HepG2 (cell line): ENCODE measurements at regions not wholly inside any gene's neighbourhood (a gene's known extent, or its start where the extent isn't known, plus 50 kb on each side); places are given as distances from the start of the nearest gene placed in this dataset.

ENCODE experiments used
- ATAC-seq: fragments of 200-7000 bp; cut with Tn5 transposase; 3 replicates; pipeline ENCODE4 v1.9.1; 2020; ENCODE audit warnings: mild to moderate bottlenecking, moderate library complexity
- BruUV-seq: library from RNA; stranded (reverse); fragments of 400-500 nt; replicated peaks from 2 replicates; lab custom pipeline; 2021; lab: Mats Ljungman, UMichigan
- CTCF ChIA-PET: fragments of 300-600 bp; formaldehyde crosslinking; extraction: SDS; loops from one replicate; lab custom pipeline; 2021; ENCODE audit warnings: low total read pairs, inconsistent platforms, low intra/inter-chr PET ratio; lab: Yijun Ruan, JAX
- POLR2A ChIA-PET: fragments of 350-600 bp; sonication (Branson Sonifier 250); formaldehyde crosslinking; loops from one replicate; lab custom pipeline; 2020; ENCODE audit warnings: antibody characterized with exemption, inconsistent platforms; lab: Yijun Ruan, JAX
- DNase-seq: peaks from one replicate; pipeline ENCODE4 v3.0.0-alpha.2; 2015; ENCODE audit warnings: low spot score
- FAIRE-seq: peaks from 3 replicates; lab custom pipeline; 2011; peaks lifted over from hg19 to GRCh38; lab: Jason Lieb, UNC
- H2AFZ ChIP-seq: one replicate; pipeline ENCODE4 v1.6.1; 2011; ENCODE audit warnings: low read length, inconsistent platforms
- H3K27ac ChIP-seq: fragments of 300-600 bp; 3 replicates; pipeline ENCODE4 v1.8.0; 2011; ENCODE audit warnings: mixed run types, mild to moderate bottlenecking, mixed read lengths, low read length, inconsistent platforms; ENCODE audit not compliant: insufficient read depth; ENCODE audit errors: extremely low read length
- H3K27me3 ChIP-seq, 2 experiments: fragments of 200-600 bp in 1 of 2; 2 replicates in 1 of 2; 3 replicates in 1 of 2; pipeline versions ENCODE4 v1.6.0 to v1.8.0; 2011; ENCODE audit warnings: low read length in 2 of 2, mild to moderate bottlenecking in 2 of 2, moderate library complexity in 2 of 2, inconsistent platforms in 1 of 2; ENCODE audit not compliant: insufficient read depth in 2 of 2, control insufficient read depth in 1 of 2
- H3K36me3 ChIP-seq, 2 experiments: fragments of 200-600 bp in 1 of 2; replicated peaks in 1 of 2; 2 replicates in 1 of 2; 3 replicates in 1 of 2; pipeline versions ENCODE4 v1.5.1 to v1.8.0; 2011; ENCODE audit warnings: low read length in 2 of 2, inconsistent platforms in 1 of 2; ENCODE audit not compliant: insufficient read depth in 2 of 2, control insufficient read depth in 1 of 2
- H3K4me1 ChIP-seq: 2 replicates; pipeline ENCODE4 v1.5.1; 2012; ENCODE audit warnings: low read length, inconsistent platforms; ENCODE audit not compliant: insufficient read depth
- H3K4me2 ChIP-seq: 2 replicates; pipeline ENCODE4 v1.6.0; 2011; ENCODE audit warnings: low read depth, low read length, inconsistent platforms
- H3K4me3 ChIP-seq, 3 experiments: fragments of 200-600 bp in 1 of 3; sonication (generic), shearing (Covaris generic) in 1 of 3; replicated peaks in 1 of 3; 2 replicates each; pipeline ENCODE4 v1.5.1; 2011 to 2016; ENCODE audit warnings: low read length in 3 of 3, inconsistent platforms in 2 of 3, low read depth in 2 of 3, mild to moderate bottlenecking in 2 of 3, control low read depth in 1 of 3, mixed read lengths in 1 of 3; ENCODE audit not compliant: insufficient read depth in 1 of 3
- H3K79me2 ChIP-seq: one replicate; pipeline ENCODE4 v1.6.1; 2011; ENCODE audit warnings: low read length, inconsistent platforms; ENCODE audit not compliant: insufficient read depth
- H3K9ac ChIP-seq: 2 replicates; pipeline ENCODE4 v1.6.0; 2011; ENCODE audit warnings: mild to moderate bottlenecking, low read depth, low read length, inconsistent platforms; ENCODE audit not compliant: insufficient read depth
- H3K9me3 ChIP-seq: 2 replicates; pipeline ENCODE4 v1.5.1; 2012; ENCODE audit warnings: mild to moderate bottlenecking, low read length
- H4K20me1 ChIP-seq: 2 replicates; pipeline ENCODE4 v1.6.0; 2011; ENCODE audit warnings: inconsistent platforms, mild to moderate bottlenecking, low read length, moderate library complexity; ENCODE audit not compliant: insufficient read depth
- ATM ChIP-seq: fragments of 450-650 bp; IDR thresholded peaks from 2 replicates; pipeline ENCODE4 v1.7.1; 2017; ENCODE audit warnings: mild to moderate bottlenecking, borderline replicate concordance
- FOXK1 ChIP-seq: sonication (generic); formaldehyde crosslinking; IDR thresholded peaks from 2 replicates; pipeline ENCODE4 v1.4.0; 2020; ENCODE audit warnings: low read depth, missing genetic modification reagents, borderline replicate concordance
- YEATS2 ChIP-seq: sonication (generic); formaldehyde crosslinking; IDR thresholded peaks from 2 replicates; pipeline ENCODE4 v1.4.0; 2020; ENCODE audit warnings: missing genetic modification reagents, borderline replicate concordance
- ZMAT3 ChIP-seq: sonication (generic); formaldehyde crosslinking; conservative IDR thresholded peaks from 2 replicates; pipeline ENCODE4 v1.7.0; 2021; ENCODE audit warnings: missing genetic modification reagents
- ZNF343 ChIP-seq: sonication (generic); formaldehyde crosslinking; IDR thresholded peaks from 2 replicates; pipeline ENCODE4 v1.4.0; 2020; ENCODE audit warnings: mild to moderate bottlenecking, missing genetic modification reagents
- ZNF563 ChIP-seq: sonication (generic); formaldehyde crosslinking; IDR thresholded peaks from 2 replicates; pipeline ENCODE4 v1.8.0; 2022; ENCODE audit warnings: mild to moderate bottlenecking, moderate library complexity, missing genetic modification reagents
- ZNF619 ChIP-seq: sonication (generic); formaldehyde crosslinking; IDR thresholded peaks from 2 replicates; pipeline ENCODE4 v1.4.0; 2020; ENCODE audit warnings: mild to moderate bottlenecking, missing genetic modification reagents
- WGBS: methylation state at CpG from one replicate; pipeline ENCODE4 v1.1.6; 2017; ENCODE audit warnings: low lambda C conversion rate; 5-methylcytosine and 5-hydroxymethylcytosine counted together
- in situ Hi-C: cut with HindIII; loops from 2 replicates; pipeline ENCODE4 v1.10.0; 2017; ENCODE audit warnings: low pct_unique_long_range_greater_than_20kb; ENCODE audit not compliant: extremely low pct_ligation_motif_present
- intact Hi-C: fragments of 100-400 bp; cut with micrococcal nuclease; formaldehyde crosslinking; loops from one replicate; pipeline ENCODE4 v1.10.0; 2022; ENCODE audit not compliant: unreplicated experiment
- TF ChIP-seq, protein P1 (sequence below): sonication (generic); formaldehyde crosslinking; conservative IDR thresholded peaks from 2 replicates; pipeline ENCODE4 v1.8.1; 2023; ENCODE audit warnings: missing genetic modification reagents
- TF ChIP-seq, protein P2 (sequence below): sonication (generic); formaldehyde crosslinking; IDR thresholded peaks from 2 replicates; pipeline ENCODE4 v1.4.0; 2020; ENCODE audit warnings: missing genetic modification reagents, borderline replicate concordance

DNA sequence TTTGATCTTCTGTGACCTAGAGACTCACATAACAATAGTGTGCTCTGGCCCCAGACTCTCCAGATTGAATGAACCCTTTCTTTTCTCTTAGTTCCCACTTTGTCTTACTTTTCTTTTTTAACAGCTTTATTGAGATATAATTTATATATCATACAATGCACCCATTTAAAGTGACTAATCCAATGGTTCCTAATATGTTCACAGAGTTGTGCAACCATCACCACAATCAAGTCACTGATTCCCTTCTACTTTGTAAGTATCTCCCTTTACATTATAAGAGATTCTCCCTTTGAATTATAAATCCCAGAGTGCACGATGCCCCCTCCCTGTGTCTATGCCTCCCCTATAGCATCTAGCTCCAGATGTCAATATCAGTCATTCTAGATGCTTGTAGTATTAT is 172.4 kb downstream of the HINT1 start:
- no peak overlapping the region for H3K27ac ChIP-seq
- no peak overlapping the region for H2AFZ ChIP-seq
- H3K9me3 ChIP-seq = no peaks in the 10 kb centered on the region

GRCh38 chr5:130992095-130992494 is 173.0 kb downstream of the HINT1 start:
- TF ChIP-seq ZNF563 (CRISPR knock-in tag) (no peak), ZMAT3 (CRISPR knock-in tag) (no peak), ZNF619 (CRISPR knock-in tag) (no peak)
- TF ChIP-seq, protein P1, sequence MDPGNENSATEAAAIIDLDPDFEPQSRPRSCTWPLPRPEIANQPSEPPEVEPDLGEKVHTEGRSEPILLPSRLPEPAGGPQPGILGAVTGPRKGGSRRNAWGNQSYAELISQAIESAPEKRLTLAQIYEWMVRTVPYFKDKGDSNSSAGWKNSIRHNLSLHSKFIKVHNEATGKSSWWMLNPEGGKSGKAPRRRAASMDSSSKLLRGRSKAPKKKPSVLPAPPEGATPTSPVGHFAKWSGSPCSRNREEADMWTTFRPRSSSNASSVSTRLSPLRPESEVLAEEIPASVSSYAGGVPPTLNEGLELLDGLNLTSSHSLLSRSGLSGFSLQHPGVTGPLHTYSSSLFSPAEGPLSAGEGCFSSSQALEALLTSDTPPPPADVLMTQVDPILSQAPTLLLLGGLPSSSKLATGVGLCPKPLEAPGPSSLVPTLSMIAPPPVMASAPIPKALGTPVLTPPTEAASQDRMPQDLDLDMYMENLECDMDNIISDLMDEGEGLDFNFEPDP (CRISPR knock-in tag) = no peak
- 7% methylated on average over 4 of the region's 4 CpGs for WGBS
- DNase-seq (no peak), FAIRE-seq (no peak), ATAC-seq (no peak)
- H3K4me2 ChIP-seq = no peak overlapping the region
- in situ Hi-C loops = no loop called here
- H2AFZ ChIP-seq = no peak overlapping the region
- H3K9me3 ChIP-seq = no peaks in the 10 kb centered on the region
- no peak overlapping the region for H3K4me3 ChIP-seq
- no peaks in the 10 kb centered on the region for H3K27me3 ChIP-seq
- no TSS peak for BruUV-seq
- POLR2A ChIA-PET = no interaction called here
- no peaks in the 10 kb centered on the region for H4K20me1 ChIP-seq
- H3K4me1 ChIP-seq = no peaks in the 10 kb centered on the region
- CTCF ChIA-PET = no interaction called here
- no peaks in the 10 kb centered on the region for H3K79me2 ChIP-seq
- H3K27ac ChIP-seq = no peak overlapping the region
- intact Hi-C loops = no loop called here
- no peaks in the 10 kb centered on the region for H3K36me3 ChIP-seq
- H3K9ac ChIP-seq = no peak overlapping the region

More for the DNA sequence above, 172.4 kb downstream of the HINT1 start:
- WGBS = 0% methylated on average over 1 of the region's 1 CpG
- Histone ChIP-seq H3K4me3 (no peak overlapping the region), H3K4me2 (no peak overlapping the region), H3K36me3 (no peaks in the 10 kb centered on the region), H3K79me2 (no peaks in the 10 kb centered on the region), H3K27me3 (no peaks in the 10 kb centered on the region), H3K4me1 (no peaks in the 10 kb centered on the region), H3K9ac (no peak overlapping the region), H4K20me1 (no peaks in the 10 kb centered on the region)
- FAIRE-seq (no peak), ATAC-seq (no peak), DNase-seq (no peak)
- TF ChIP-seq YEATS2 (CRISPR knock-in tag) = no peak
- TF ChIP-seq, protein P2, sequence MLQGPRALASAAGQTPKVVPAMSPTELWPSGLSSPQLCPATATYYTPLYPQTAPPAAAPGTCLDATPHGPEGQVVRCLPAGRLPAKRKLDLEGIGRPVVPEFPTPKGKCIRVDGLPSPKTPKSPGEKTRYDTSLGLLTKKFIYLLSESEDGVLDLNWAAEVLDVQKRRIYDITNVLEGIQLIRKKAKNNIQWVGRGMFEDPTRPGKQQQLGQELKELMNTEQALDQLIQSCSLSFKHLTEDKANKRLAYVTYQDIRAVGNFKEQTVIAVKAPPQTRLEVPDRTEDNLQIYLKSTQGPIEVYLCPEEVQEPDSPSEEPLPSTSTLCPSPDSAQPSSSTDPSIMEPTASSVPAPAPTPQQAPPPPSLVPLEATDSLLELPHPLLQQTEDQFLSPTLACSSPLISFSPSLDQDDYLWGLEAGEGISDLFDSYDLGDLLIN (CRISPR knock-in tag) = no peak
- TF ChIP-seq ZNF343 (CRISPR knock-in tag) = no peak
- no peak for TF ChIP-seq ATM
- no peak for TF ChIP-seq FOXK1 (CRISPR knock-in tag)
- in situ Hi-C loops = no loop called here
- CTCF ChIA-PET = no interaction called here
- POLR2A ChIA-PET = no interaction called here
- BruUV-seq = no TSS peak
- intact Hi-C loops = no loop called here
